ENCODE measurements at regions not wholly inside any gene's neighbourhood (a gene's known extent, or its start where the extent isn't known, plus 50 kb on each side); places are given as distances from the start of the nearest gene placed in this dataset.

DNA sequence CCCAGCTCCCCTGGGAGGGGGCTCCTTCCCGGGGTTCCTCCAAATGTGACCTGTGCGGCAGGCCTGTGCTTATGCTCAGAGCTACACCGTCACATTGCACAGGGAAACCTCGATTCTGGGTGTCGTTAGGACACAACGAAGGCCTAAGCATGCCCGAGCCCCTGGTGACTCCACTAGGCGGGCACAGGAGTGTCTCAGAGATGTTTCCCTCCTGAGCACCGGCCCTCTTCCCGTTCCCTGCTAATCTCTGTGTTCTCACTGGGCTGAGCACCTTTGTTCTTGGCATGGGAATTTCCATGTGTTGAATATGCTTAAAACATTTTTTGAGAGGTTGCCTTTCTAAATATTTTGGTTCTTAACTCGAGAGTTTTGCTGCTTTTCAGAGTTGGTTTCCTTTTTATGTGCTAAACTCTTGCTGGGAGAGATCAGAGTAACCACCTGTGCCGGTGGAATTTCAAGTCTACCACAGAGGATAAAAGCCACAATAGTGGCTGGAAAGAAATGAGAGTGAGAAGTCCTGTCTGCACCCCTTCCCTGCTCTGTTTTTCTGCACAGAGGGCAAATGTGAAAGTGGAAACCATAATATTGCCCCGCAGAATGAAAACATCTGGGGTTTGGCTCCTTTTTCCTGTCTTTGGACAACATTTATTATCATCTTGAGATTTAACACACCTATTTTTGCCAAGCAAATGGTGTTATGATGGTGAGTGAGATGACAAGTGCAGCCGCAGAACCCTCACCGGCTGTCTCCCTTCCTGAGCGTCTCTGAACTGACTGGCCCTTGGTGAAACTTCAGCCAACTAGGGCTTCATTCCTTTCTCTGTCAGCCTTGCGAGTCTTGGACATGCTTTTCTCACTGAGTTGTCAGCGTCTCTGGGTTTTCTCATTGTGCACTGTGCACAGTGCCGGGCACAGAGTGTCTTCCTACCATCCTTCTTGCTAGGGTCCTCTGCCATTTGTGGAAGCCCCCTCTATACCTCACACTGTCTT is 154.1 kb downstream of the VAPA start:
- WGBS, 2 experiments (ENCODE audit: extremely low coverage in 2 of 2, insufficient read length in 1 of 2): 70% methylated on average over 12 of the region's 19 CpGs; no CpG with 5 or more reads in 1 of the 2 experiments
- peak overlapping the region; percentile 17 for H2AK9ac ChIP-seq (replicated peaks; ENCODE audit: low read depth, low read length, poor library complexity)
- no peak overlapping the region for H2BK20ac ChIP-seq (ENCODE audit: low read depth, low read length)
- H2AFZ ChIP-seq (replicated peaks; ENCODE audit: low read length, poor library complexity): no peak overlapping the region
- DNase-seq (no peak), ATAC-seq (ENCODE audit: low read depth) (0 out of 2 replicates have a peak, but pooled peaks have one; percentile 29)
- H3K9ac ChIP-seq (ENCODE audit: low read depth, low read length): no peak overlapping the region
- no peak overlapping the region for H2BK120ac ChIP-seq (ENCODE audit: low read depth, low read length)
- no peak overlapping the region for H3K4ac ChIP-seq (ENCODE audit: low read depth, low read length)
- dilution Hi-C loops (cut with HindIII; ENCODE audit: low sequenced_read_pairs, unreplicated experiment): no loop called here
- in situ Hi-C loops (cut with MboI; ENCODE audit: low sequenced_read_pairs): no loop called here
- no peaks in the 10 kb centered on the region for H3K9me3 ChIP-seq (ENCODE audit: control insufficient read depth, insufficient read depth, low read length)
- no peak overlapping the region for H3K18ac ChIP-seq (ENCODE audit: low read depth, low read length)
- H2AK5ac ChIP-seq (ENCODE audit: low read depth, low read length): no peak overlapping the region
- no peaks in the 10 kb centered on the region; the same call in 1 of the 2 replicates for H3K27me3 ChIP-seq (ENCODE audit: control insufficient read depth, insufficient read depth, low read length)
- H3K79me1 ChIP-seq (ENCODE audit: low read depth in 1 of 2, low read length in 2 of 2): no peaks in the 10 kb centered on the region
- H3K27ac ChIP-seq (ENCODE audit: insufficient read depth, low read length): no peak overlapping the region
- intact Hi-C loops (cut with micrococcal nuclease): no loop called here
- H3K4me1 ChIP-seq (ENCODE audit: control insufficient read depth, insufficient read depth, low read length): peaks cover 18% of the 10 kb centered on the region; the same call in 1 of the 2 replicates
- ChIA-PET CTCF (no interaction called here), POLR2A (ENCODE audit: unreplicated experiment) (interaction anchor here (0.7 kb wide), 1 partner anchor 162 kb away, joined by 3 read pairs; no protein-coding TSS in a partner anchor)
- H4K5ac ChIP-seq (ENCODE audit: low read depth, low read length): no peak overlapping the region
- H4K8ac ChIP-seq (ENCODE audit: low read depth in 2 of 2, low read length in 2 of 2): no peak overlapping the region
- 0 out of 3 replicates have a peak overlapping the region, but pooled peaks have one; percentile 27 for H2BK15ac ChIP-seq (ENCODE audit: low read depth, low read length)
- H3K4me2 ChIP-seq (ENCODE audit: low read depth, low read length): no peak overlapping the region
- no TSS peak for BruUV-seq (replicated peaks)
- no peaks in the 10 kb centered on the region for H3K36me3 ChIP-seq (ENCODE audit: control insufficient read depth, insufficient read depth, low read length)
- H3K4me3 ChIP-seq (ENCODE audit: insufficient read depth, low read depth, low read length): no peak overlapping the region
- H2BK5ac ChIP-seq (ENCODE audit: low read depth, low read length, poor library complexity, severe bottlenecking): no peak overlapping the region
- no peak overlapping the region for H3K23ac ChIP-seq (ENCODE audit: low read depth, low read length)
- no peak overlapping the region for H3K56ac ChIP-seq (ENCODE audit: extremely low read depth, insufficient read depth, low read length)
- H4K91ac ChIP-seq (ENCODE audit: insufficient read depth, low read depth, low read length): peak overlapping the region; percentile 35
- H3K14ac ChIP-seq (replicated peaks; ENCODE audit: low read depth, low read length): peak overlapping the region; percentile 65; the same call in 1 of the 2 replicates
- H3K9me1 ChIP-seq (ENCODE audit: insufficient read depth, low read length): peaks cover 3% of the 10 kb centered on the region; the same call in 1 of the 2 replicates
- no peaks in the 10 kb centered on the region for H4K20me1 ChIP-seq (ENCODE audit: insufficient read depth, low read length)
- TF ChIP-seq SMC3 (IDR thresholded peaks at IDR 0.05; ENCODE audit: low read depth, low read length): no peak
- no peak for TF ChIP-seq RFX5 (IDR thresholded peaks at IDR 0.05; ENCODE audit: low read depth, low read length)
- no peak for TF ChIP-seq RCOR1 (IDR thresholded peaks at IDR 0.05; ENCODE audit: insufficient replicate concordance, low read length)
- TF ChIP-seq MXI1 (IDR thresholded peaks at IDR 0.05; ENCODE audit: borderline replicate concordance, low read depth, low read length): no peak
- no peak for TF ChIP-seq NFE2L2 (IDR thresholded peaks at IDR 0.05; ENCODE audit: low read depth, low read length)
- no peak for TF ChIP-seq ELK1 (IDR thresholded peaks at IDR 0.05; ENCODE audit: borderline replicate concordance, low read depth, low read length)
- TF ChIP-seq RAD21 (IDR thresholded peaks at IDR 0.05; ENCODE audit: low read length): no peak
- no peak for TF ChIP-seq BHLHE40 (IDR thresholded peaks at IDR 0.05; ENCODE audit: low read depth, low read length)
- TF ChIP-seq, protein P1, sequence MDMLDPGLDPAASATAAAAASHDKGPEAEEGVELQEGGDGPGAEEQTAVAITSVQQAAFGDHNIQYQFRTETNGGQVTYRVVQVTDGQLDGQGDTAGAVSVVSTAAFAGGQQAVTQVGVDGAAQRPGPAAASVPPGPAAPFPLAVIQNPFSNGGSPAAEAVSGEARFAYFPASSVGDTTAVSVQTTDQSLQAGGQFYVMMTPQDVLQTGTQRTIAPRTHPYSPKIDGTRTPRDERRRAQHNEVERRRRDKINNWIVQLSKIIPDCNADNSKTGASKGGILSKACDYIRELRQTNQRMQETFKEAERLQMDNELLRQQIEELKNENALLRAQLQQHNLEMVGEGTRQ (IDR thresholded peaks at IDR 0.05; ENCODE audit: low read depth, low read length): no peak
- TF ChIP-seq MAZ (IDR thresholded peaks at IDR 0.05; ENCODE audit: borderline replicate concordance, low read depth, low read length): no peak
- TF ChIP-seq CTCF (conservative IDR thresholded peaks at IDR 0.05; ENCODE audit: low read depth, low read length): no peak
- no peak for TF ChIP-seq CHD1 (IDR thresholded peaks at IDR 0.05; ENCODE audit: low read depth, low read length)
- no peak for TF ChIP-seq CEBPB (IDR thresholded peaks at IDR 0.05; ENCODE audit: low read depth, low read length)

Measured in IMR-90 (cell line).